Breast epithelium (tissue), 3 donors: ENCODE measurements at regions not wholly inside any gene's neighbourhood (a gene's known extent, or its start where the extent isn't known, plus 50 kb on each side); places are given as distances from the start of the nearest gene placed in this dataset.

Experiments
- POLR2A ChIP-seq: fragments of 450-650 bp; IDR thresholded peaks from one replicate; pipeline ENCODE4 v1.6.1; 2016; ENCODE audit warnings: antibody characterized with exemption, mild to moderate bottlenecking, moderate library complexity
- TF ChIP-seq, protein P1 (sequence below), 3 donors: fragments of 450-650 bp; IDR thresholded peaks; one replicate each; pipeline ENCODE4 v1.5.1; 2016 to 2017; ENCODE audit warnings: antibody characterized with exemption in 3 of 3, mild to moderate bottlenecking in 3 of 3, moderate library complexity in 3 of 3

DNA sequence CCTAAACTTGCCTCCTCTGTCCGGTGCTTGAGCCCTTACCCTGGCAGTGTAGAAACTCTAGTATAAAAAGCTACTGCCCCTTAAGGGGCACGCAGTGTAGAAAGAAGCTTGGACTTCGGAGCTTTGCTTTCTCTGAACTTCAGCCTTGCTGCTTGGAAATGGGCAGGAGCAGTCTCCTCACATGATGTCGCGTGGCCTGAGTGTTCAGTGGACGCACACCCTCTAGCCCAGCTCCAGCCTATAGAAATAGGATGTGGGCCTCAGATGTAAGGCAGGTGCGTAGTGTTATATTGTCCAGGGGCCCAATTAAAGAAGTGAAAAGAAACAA, 98.2 kb upstream of the PCBD1 start:
- no peak for TF ChIP-seq POLR2A
- TF ChIP-seq, protein P1, sequence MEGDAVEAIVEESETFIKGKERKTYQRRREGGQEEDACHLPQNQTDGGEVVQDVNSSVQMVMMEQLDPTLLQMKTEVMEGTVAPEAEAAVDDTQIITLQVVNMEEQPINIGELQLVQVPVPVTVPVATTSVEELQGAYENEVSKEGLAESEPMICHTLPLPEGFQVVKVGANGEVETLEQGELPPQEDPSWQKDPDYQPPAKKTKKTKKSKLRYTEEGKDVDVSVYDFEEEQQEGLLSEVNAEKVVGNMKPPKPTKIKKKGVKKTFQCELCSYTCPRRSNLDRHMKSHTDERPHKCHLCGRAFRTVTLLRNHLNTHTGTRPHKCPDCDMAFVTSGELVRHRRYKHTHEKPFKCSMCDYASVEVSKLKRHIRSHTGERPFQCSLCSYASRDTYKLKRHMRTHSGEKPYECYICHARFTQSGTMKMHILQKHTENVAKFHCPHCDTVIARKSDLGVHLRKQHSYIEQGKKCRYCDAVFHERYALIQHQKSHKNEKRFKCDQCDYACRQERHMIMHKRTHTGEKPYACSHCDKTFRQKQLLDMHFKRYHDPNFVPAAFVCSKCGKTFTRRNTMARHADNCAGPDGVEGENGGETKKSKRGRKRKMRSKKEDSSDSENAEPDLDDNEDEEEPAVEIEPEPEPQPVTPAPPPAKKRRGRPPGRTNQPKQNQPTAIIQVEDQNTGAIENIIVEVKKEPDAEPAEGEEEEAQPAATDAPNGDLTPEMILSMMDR (IDR thresholded peaks at IDR 0.05) = no peak
